Right lobe of liver (tissue), 4 donors: ENCODE measurements at regions not wholly inside any gene's neighbourhood (a gene's known extent, or its start where the extent isn't known, plus 50 kb on each side); places are given as distances from the start of the nearest gene placed in this dataset.

Experiments
- CTCF ChIP-seq, 4 donors: fragments of 200-600 bp in 3 of 4; fragments of 450-650 bp in 1 of 4; IDR thresholded peaks; one replicate each; pipeline versions ENCODE4 v1.5.1 to v1.8.0; 2016 to 2022; ENCODE audit warnings: antibody characterized with exemption in 4 of 4, mild to moderate bottlenecking in 2 of 4
- POLR2A ChIP-seq: fragments of 450-650 bp; IDR thresholded peaks from one replicate; pipeline ENCODE4 v1.6.1; 2017; ENCODE audit warnings: antibody characterized with exemption, mild to moderate bottlenecking
- donor health status: DM: no; HTN: no; CAD: no.
- donor health status: DM: no; HTN: no; CAD: no.
- donor health status: DM: no; HTN: yes; CAD: no.

DNA sequence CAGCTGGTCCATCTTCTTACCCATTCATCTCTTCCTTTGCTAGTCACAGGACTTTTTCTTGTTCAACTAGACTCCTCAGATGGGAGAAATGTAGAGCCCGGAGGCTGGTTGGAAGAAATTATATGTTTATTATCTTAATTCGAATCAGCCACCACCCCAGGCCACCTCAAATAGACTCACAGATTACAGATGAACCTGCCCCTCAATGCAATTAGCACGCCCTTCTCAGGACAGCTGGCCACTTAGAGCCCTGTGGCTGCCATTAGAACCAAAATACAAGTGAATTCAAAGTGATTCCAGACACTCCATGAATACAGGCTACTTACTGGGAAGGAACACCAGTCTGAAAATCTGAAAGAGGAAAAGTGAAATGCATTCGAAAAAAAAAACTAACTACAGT is 176.4 kb downstream of the MAFB start:
- TF ChIP-seq POLR2A (no peak), CTCF (IDR thresholded peaks at IDR 0.05) (no peak)
